Activated CD8-positive, alpha-beta T cell treated with anti-CD3 and anti-CD28 coated beads for 36 hours (primary cell): ENCODE measurements at regions not wholly inside any gene's neighbourhood (a gene's known extent, or its start where the extent isn't known, plus 50 kb on each side); places are given as distances from the start of the nearest gene placed in this dataset.

Experiments
- ATAC-seq: fragments of 200-7000 bp; cut with Tn5 transposase; one replicate; pipeline ENCODE4 v1.10.0; 2021; ENCODE audit warnings: mild to moderate bottlenecking, moderate library complexity
- CTCF ChIA-PET: fragments of 350-600 bp; sonication (Branson Sonifier 250); formaldehyde crosslinking; loops from one replicate; lab custom pipeline; 2021; ENCODE audit warnings: antibody characterized with exemption; lab: Charles Lee
- POLR2A ChIA-PET: fragments of 350-600 bp; sonication (Branson Sonifier 250); formaldehyde crosslinking; loops from one replicate; lab custom pipeline; 2021; ENCODE audit warnings: antibody characterized with exemption; lab: Charles Lee
- DNase-seq: peaks from one replicate; pipeline ENCODE4 v3.0.0-alpha.2; 2020
- H3K27ac Mint-ChIP-seq: one replicate; pipeline ENCODE4 v1.8.0; 2021; ENCODE audit warnings: mild to moderate bottlenecking, mixed read lengths
- H3K27me3 Mint-ChIP-seq: one replicate; pipeline ENCODE4 v1.8.0; 2021; ENCODE audit warnings: mixed read lengths
- H3K36me3 Mint-ChIP-seq: one replicate; pipeline ENCODE4 v1.8.0; 2021; ENCODE audit warnings: low read depth, mixed read lengths
- H3K4me1 Mint-ChIP-seq: one replicate; pipeline ENCODE4 v1.8.0; 2021; ENCODE audit warnings: low read depth, mixed read lengths
- H3K4me3 Mint-ChIP-seq: one replicate; pipeline ENCODE4 v1.8.0; 2021; ENCODE audit warnings: mild to moderate bottlenecking, moderate library complexity, mixed read lengths
- H3K9me3 Mint-ChIP-seq: one replicate; pipeline ENCODE4 v1.8.0; 2021; ENCODE audit warnings: mixed read lengths
- CTCF ChIP-seq: fragments of 200-600 bp; IDR thresholded peaks from one replicate; pipeline ENCODE4 v1.8.0; 2022; ENCODE audit warnings: antibody characterized with exemption, mild to moderate bottlenecking
- intact Hi-C: fragments of 100-400 bp; cut with micrococcal nuclease; formaldehyde crosslinking; loops from one replicate; pipeline ENCODE4 v1.10.0; 2022

GRCh38 chr3:124250053-124250452 lies 258.1 kb upstream of the ROPN1 start:
- POLR2A ChIA-PET, result no interaction called here
- no peak for DNase-seq
- CTCF ChIA-PET, result no interaction called here
- Mint-ChIP-seq H3K36me3 (no peaks in the 10 kb centered on the region), H3K4me3 (no peak overlapping the region), H3K9me3 (no peaks in the 10 kb centered on the region), H3K27ac (no peak overlapping the region), H3K4me1 (no peaks in the 10 kb centered on the region), H3K27me3 (peaks cover 19% of the 10 kb centered on the region)
- no peak for TF ChIP-seq CTCF
- intact Hi-C loops, result no loop called here
- no peak for ATAC-seq

GRCh38 chr3:124256156-124256555 lies 264.2 kb upstream of the ROPN1 start:
- ATAC-seq (no peak), DNase-seq (no peak)
- Mint-ChIP-seq H3K27ac (no peak overlapping the region), H3K27me3 (peaks cover 9% of the 10 kb centered on the region), H3K9me3 (no peaks in the 10 kb centered on the region), H3K4me3 (no peak overlapping the region), H3K4me1 (no peaks in the 10 kb centered on the region), H3K36me3 (no peaks in the 10 kb centered on the region)
- ChIA-PET POLR2A (no interaction called here), CTCF (no interaction called here)
- TF ChIP-seq CTCF, result no peak
- intact Hi-C loops, result no loop called here

DNA sequence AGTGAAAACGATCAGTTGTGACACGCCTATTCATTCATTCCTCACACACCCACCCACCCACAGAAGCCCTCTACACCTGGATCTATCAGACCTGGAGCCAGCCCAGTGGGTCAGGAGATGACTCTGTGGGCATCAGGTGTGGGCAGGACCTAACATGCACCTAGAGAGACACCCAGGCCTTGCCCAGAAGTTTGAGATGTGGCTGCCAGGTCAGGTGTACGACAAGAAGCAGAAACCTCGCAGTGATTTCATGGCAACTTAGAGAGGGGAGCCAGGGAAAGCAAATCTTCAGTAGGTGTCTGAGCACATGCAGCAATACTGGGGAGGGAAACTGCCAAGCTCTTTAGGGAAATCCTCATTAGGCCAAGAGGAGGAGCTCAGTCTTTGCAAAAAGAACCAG lies 264.7 kb upstream of the ROPN1 start:
- no peak for TF ChIP-seq CTCF
- DNase-seq (no peak), ATAC-seq (no peak)
- Mint-ChIP-seq H3K4me3 (no peak overlapping the region), H3K27me3 (peaks cover 6% of the 10 kb centered on the region), H3K4me1 (no peaks in the 10 kb centered on the region), H3K9me3 (no peaks in the 10 kb centered on the region), H3K36me3 (no peaks in the 10 kb centered on the region), H3K27ac (no peak overlapping the region)
- POLR2A ChIA-PET, result no interaction called here
- CTCF ChIA-PET, result no interaction called here
- intact Hi-C loops, result no loop called here

GRCh38 chr3:124257336-124257864 lies 265.5 kb upstream of the ROPN1 start:
- no peak overlapping the region for H3K27ac Mint-ChIP-seq
- H3K4me1 Mint-ChIP-seq, result no peaks in the 10 kb centered on the region
- peaks cover 6% of the 10 kb centered on the region for H3K27me3 Mint-ChIP-seq
- DNase-seq (no peak), ATAC-seq (no peak)
- H3K9me3 Mint-ChIP-seq, result no peaks in the 10 kb centered on the region
- no peaks in the 10 kb centered on the region for H3K36me3 Mint-ChIP-seq
- H3K4me3 Mint-ChIP-seq, result no peak overlapping the region
- no peak for TF ChIP-seq CTCF
- ChIA-PET CTCF (no interaction called here), POLR2A (no interaction called here)
- intact Hi-C loops, result no loop called here

- H3K27me3 Mint-ChIP-seq, result peaks cover 4% of the 10 kb centered on the region
- intact Hi-C loops, result no loop called here
- POLR2A ChIA-PET, result no interaction called here
- H3K4me1 Mint-ChIP-seq, result no peaks in the 10 kb centered on the region
- H3K4me3 Mint-ChIP-seq, result no peak overlapping the region
- H3K27ac Mint-ChIP-seq, result no peak overlapping the region
- CTCF ChIA-PET, result no interaction called here
- ATAC-seq (no peak), DNase-seq (no peak)
- H3K9me3 Mint-ChIP-seq, result no peaks in the 10 kb centered on the region
- H3K36me3 Mint-ChIP-seq, result no peaks in the 10 kb centered on the region
- TF ChIP-seq CTCF, result no peak
Measured at GRCh38 chr3:124258057-124258500, 266.2 kb upstream of the ROPN1 start.
